Trophoblast cell (in vitro differentiated cells and primary cell): ENCODE measurements at regions not wholly inside any gene's neighbourhood (a gene's known extent, or its start where the extent isn't known, plus 50 kb on each side); places are given as distances from the start of the nearest gene placed in this dataset.
"Not testable (repeated sequence)": the region's sequence is repeated elsewhere in the genome, so short reads cannot be mapped to it uniquely, and the experiment has no call there.

Experiments
- DNase-seq, 2 donors: peaks; one replicate each; pipeline ENCODE4 v3.0.0-alpha.2; 2016
- H2AFZ ChIP-seq: 2 replicates; pipeline ENCODE4 v1.6.1; 2013; ENCODE audit warnings: low read length, moderate library complexity, mild to moderate bottlenecking; ENCODE audit not compliant: insufficient read depth, poor library complexity
- H2AK5ac ChIP-seq: 2 replicates; pipeline ENCODE4 v1.6.1; 2013; ENCODE audit warnings: mild to moderate bottlenecking, low read length
- H2BK120ac ChIP-seq: 2 replicates; pipeline ENCODE4 v1.6.1; 2013; ENCODE audit warnings: low read length, mild to moderate bottlenecking, moderate library complexity; ENCODE audit not compliant: insufficient read depth, poor library complexity
- H2BK12ac ChIP-seq: 2 replicates; pipeline ENCODE4 v1.6.1; 2013; ENCODE audit warnings: mild to moderate bottlenecking, low read length, moderate library complexity
- H2BK5ac ChIP-seq: 2 replicates; pipeline ENCODE4 v1.6.1; 2013; ENCODE audit warnings: low read length, low read depth, moderate library complexity, mild to moderate bottlenecking; ENCODE audit not compliant: poor library complexity
- H3K14ac ChIP-seq: 2 replicates; pipeline ENCODE4 v1.6.1; 2013; ENCODE audit warnings: mild to moderate bottlenecking, low read length
- H3K18ac ChIP-seq: 2 replicates; pipeline ENCODE4 v1.6.1; 2013; ENCODE audit warnings: mild to moderate bottlenecking, low read length
- H3K23ac ChIP-seq: 2 replicates; pipeline ENCODE4 v1.6.1; 2013; ENCODE audit warnings: low read length
- H3K27ac ChIP-seq: 2 replicates; pipeline ENCODE4 v1.5.1; 2013; ENCODE audit warnings: low read depth, mild to moderate bottlenecking, inconsistent platforms, low read length, moderate library complexity
- H3K27me3 ChIP-seq: 2 replicates; pipeline ENCODE4 v1.6.1; 2013; ENCODE audit warnings: inconsistent platforms, mild to moderate bottlenecking, low read length, moderate library complexity; ENCODE audit not compliant: insufficient read depth
- H3K36me3 ChIP-seq, 2 experiments: 1 replicate in 1 of 2; 2 replicates in 1 of 2; pipeline ENCODE4 v1.6.1; 2013; ENCODE audit warnings: low read length in 2 of 2, mild to moderate bottlenecking in 2 of 2, moderate library complexity in 1 of 2; ENCODE audit not compliant: insufficient read depth in 2 of 2, control insufficient read depth in 1 of 2
- H3K4ac ChIP-seq: 2 replicates; pipeline ENCODE4 v1.6.1; 2013; ENCODE audit warnings: low read depth, mild to moderate bottlenecking, low read length, moderate library complexity
- H3K4me1 ChIP-seq, 2 experiments: 1 replicate in 1 of 2; 2 replicates in 1 of 2; pipeline ENCODE4 v1.6.1; 2013; ENCODE audit warnings: low read length in 2 of 2, mild to moderate bottlenecking in 2 of 2, moderate library complexity in 1 of 2; ENCODE audit not compliant: insufficient read depth in 2 of 2, control insufficient read depth in 1 of 2
- H3K4me2 ChIP-seq: 2 replicates; pipeline ENCODE4 v1.6.1; 2013; ENCODE audit warnings: inconsistent platforms, mild to moderate bottlenecking, low read length, moderate library complexity
- H3K4me3 ChIP-seq: 2 replicates; pipeline ENCODE4 v1.5.1; 2013; ENCODE audit warnings: mild to moderate bottlenecking, low read depth, low read length, inconsistent platforms
- H3K79me1 ChIP-seq: one replicate; pipeline ENCODE4 v1.6.1; 2013; ENCODE audit warnings: low read length
- H3K79me2 ChIP-seq: 2 replicates; pipeline ENCODE4 v1.6.1; 2013; ENCODE audit warnings: low read length, mild to moderate bottlenecking; ENCODE audit not compliant: control insufficient read depth, insufficient read depth, poor library complexity
- H3K9ac ChIP-seq: 2 replicates; pipeline ENCODE4 v1.6.1; 2013; ENCODE audit warnings: mild to moderate bottlenecking, low read length
- H3K9me3 ChIP-seq: 2 replicates; pipeline ENCODE4 v1.6.1; 2013; ENCODE audit warnings: low read depth, mild to moderate bottlenecking, control low read depth, inconsistent platforms, low read length; ENCODE audit not compliant: insufficient read depth
- H4K12ac ChIP-seq: 2 replicates; pipeline ENCODE4 v1.6.1; 2013; ENCODE audit warnings: low read depth, mild to moderate bottlenecking, low read length, moderate library complexity
- H4K8ac ChIP-seq: 2 replicates; pipeline ENCODE4 v1.6.1; 2013; ENCODE audit warnings: low read depth, mild to moderate bottlenecking, low read length, moderate library complexity
- H4K91ac ChIP-seq: one replicate; pipeline ENCODE4 v1.6.1; 2013; ENCODE audit warnings: low read depth, mild to moderate bottlenecking, low read length, moderate library complexity
- WGBS: extraction: QIAGEN DNeasy Blood & Tissue Kit; methylation state at CpG from one replicate; pipeline ENCODE4 v1.1.7; 2013; ENCODE audit warnings: missing lambda C conversion rate; ENCODE audit not compliant: insufficient read length, insufficient coverage; ENCODE audit errors: extremely low coverage; 5-methylcytosine and 5-hydroxymethylcytosine counted together

DNA sequence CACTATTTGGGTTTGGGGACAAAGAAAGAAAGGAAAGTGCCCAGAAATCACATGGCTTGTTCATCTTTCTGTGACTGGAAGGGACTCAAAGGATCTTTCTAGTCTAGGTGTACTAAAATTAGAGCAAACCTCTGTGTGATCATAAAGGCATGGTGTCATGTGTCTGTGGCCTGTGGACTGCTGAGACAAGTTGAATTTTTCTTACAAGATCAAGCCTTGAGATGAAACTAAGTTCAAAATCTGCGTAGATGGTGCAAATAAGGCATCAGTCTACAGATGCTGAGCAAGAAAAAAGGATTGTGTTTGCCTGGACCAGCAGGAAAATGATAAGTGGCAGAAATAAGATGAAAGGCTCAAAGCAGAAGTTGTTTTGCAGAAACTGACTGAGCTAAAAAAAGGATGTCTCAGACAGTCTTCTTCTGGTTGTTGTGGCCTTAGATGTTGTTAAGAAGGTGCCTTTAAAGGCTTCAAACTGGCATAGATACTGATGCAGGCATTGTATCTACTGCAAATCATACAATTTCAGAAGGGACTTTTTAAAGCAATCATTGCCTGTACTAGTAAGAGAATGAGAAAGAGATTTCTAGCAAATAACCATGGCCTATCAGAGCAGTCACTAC, 97.2 kb downstream of the KLRB1 start:
- H3K4me1 ChIP-seq, H3K23ac ChIP-seq, H3K27me3 ChIP-seq, H2BK12ac ChIP-seq, H4K91ac ChIP-seq, H2AFZ ChIP-seq, H3K36me3 ChIP-seq, H2BK5ac ChIP-seq, H2BK120ac ChIP-seq, H3K4me3 ChIP-seq, H4K12ac ChIP-seq, H2AK5ac ChIP-seq, H3K18ac ChIP-seq, H3K14ac ChIP-seq, H3K79me2 ChIP-seq, H3K9me3 ChIP-seq, H3K4me2 ChIP-seq, H3K9ac ChIP-seq, H3K27ac ChIP-seq, H4K8ac ChIP-seq, H3K4ac ChIP-seq, DNase-seq, H3K79me1 ChIP-seq: not testable (repeated sequence)
- WGBS, result no CpG with 5 or more reads among the region's 1 CpG

DNA sequence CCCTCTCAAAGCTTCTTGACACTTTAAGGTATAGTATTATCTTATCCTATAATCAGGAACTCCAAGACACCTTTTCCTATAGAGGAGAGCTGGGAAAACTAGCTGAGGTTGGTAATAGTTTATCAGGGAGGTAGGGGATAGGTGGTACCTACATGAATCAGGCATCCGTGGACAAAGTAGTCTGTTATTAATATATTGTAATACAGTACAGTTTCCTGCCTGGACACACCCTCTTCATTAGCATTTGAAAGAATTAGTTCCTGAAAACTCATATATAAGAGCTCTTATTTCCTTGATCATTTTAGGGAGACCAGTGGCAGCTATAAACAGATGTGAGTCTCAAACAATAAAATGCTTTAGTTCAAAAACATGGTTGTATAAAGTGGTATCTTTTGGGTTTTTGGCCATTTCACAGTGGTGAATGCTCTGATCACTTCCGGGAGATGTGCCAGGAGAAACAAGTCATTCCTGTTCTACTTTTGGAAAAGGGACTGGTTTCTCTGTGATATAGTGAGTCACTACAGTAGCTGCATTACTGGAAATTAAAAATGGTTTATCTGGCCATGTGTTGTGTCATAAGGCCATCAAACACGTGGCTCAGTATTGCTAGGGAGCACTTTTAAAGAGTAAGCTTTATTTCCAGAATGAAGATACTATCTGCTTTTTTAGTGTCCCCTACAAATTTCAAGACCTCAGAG, 98.1 kb downstream of the KLRB1 start:
- no peak overlapping the region for H3K4me3 ChIP-seq
- H3K27ac ChIP-seq, result no peak overlapping the region
- H2BK12ac ChIP-seq, result no peak overlapping the region
- no peaks in the 10 kb centered on the region for H3K4me1 ChIP-seq
- H3K79me2 ChIP-seq, result no peaks in the 10 kb centered on the region
- no peak overlapping the region for H2BK5ac ChIP-seq
- no peak overlapping the region for H3K23ac ChIP-seq
- H3K9me3 ChIP-seq, result no peaks in the 10 kb centered on the region
- H3K4me2 ChIP-seq, result no peak overlapping the region
- no peaks in the 10 kb centered on the region for H3K79me1 ChIP-seq
- DNase-seq, result peak in 1 of 2 donors; percentile 46
- H2BK120ac ChIP-seq, result no peak overlapping the region
- no peak overlapping the region for H3K14ac ChIP-seq
- no peak overlapping the region for H4K12ac ChIP-seq
- H3K18ac ChIP-seq, result no peak overlapping the region
- H3K4ac ChIP-seq, result no peak overlapping the region
- no peak overlapping the region for H2AK5ac ChIP-seq
- no peaks in the 10 kb centered on the region for H3K36me3 ChIP-seq
- H4K8ac ChIP-seq, result no peak overlapping the region
- no peak overlapping the region for H2AFZ ChIP-seq
- H3K27me3 ChIP-seq, result no peaks in the 10 kb centered on the region
- H3K9ac ChIP-seq, result no peak overlapping the region
- no CpG with 5 or more reads among the region's 3 CpGs for WGBS
- H4K91ac ChIP-seq, result no peak overlapping the region

DNA sequence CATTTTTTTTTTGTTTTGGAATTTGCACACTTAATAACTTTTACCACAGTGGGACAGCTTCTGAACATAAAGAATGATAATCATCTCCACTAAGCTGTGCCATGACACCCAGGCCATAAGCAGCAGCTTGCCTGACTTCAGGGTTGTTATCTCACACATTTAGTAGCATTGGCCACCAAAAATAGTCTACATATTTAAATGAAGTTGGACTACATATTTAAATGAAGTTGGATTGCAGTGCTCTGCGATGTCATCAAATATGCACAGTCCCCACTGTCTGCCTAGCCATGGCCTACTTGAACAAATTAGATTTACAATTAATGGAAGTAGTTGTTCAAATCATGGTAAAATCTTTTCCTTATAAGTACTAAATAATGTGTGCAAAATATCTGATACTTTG, 101.0 kb downstream of the KLRB1 start:
- Histone ChIP-seq H3K4ac (no peak overlapping the region), H3K79me2 (no peaks in the 10 kb centered on the region), H4K12ac (no peak overlapping the region), H4K8ac (no peak overlapping the region), H3K9ac (no peak overlapping the region), H3K4me2 (no peak overlapping the region), H2AFZ (no peak overlapping the region), H3K36me3 (no peaks in the 10 kb centered on the region), H3K23ac (no peak overlapping the region), H3K4me1 (no peaks in the 10 kb centered on the region), H2BK12ac (no peak overlapping the region), H3K79me1 (no peaks in the 10 kb centered on the region), H2AK5ac (no peak overlapping the region), H2BK120ac (no peak overlapping the region), H3K27ac (no peak overlapping the region), H2BK5ac (no peak overlapping the region), H3K27me3 (no peaks in the 10 kb centered on the region), H4K91ac (no peak overlapping the region), H3K14ac (no peak overlapping the region), H3K4me3 (no peak overlapping the region), H3K18ac (no peak overlapping the region), H3K9me3 (no peaks in the 10 kb centered on the region)
- no peak for DNase-seq
- WGBS, result no CpG with 5 or more reads among the region's 1 CpG

DNA sequence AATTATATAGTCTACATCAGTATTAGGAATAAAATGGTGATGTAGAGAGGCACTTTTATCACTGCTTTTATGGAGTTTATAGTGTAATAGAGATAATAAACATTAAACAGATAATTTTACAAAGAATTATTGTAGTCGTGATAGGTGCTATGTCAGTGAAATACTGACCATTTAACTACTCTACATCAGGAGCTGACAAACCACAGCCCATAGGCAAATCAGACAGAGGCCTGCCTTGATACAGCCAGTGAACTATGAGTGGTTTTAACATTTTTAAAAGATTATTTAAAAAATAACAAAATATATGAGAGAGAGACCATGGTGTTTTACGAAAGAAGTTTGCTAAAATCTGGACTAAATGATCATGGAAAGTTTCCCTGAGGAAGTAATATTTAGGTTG, 104.3 kb downstream of the KLRB1 start:
- H3K79me1 ChIP-seq, H3K27me3 ChIP-seq, H2AFZ ChIP-seq, H3K18ac ChIP-seq, H3K23ac ChIP-seq, DNase-seq, H2BK5ac ChIP-seq, H2BK12ac ChIP-seq, H3K4me1 ChIP-seq, H2BK120ac ChIP-seq, H4K12ac ChIP-seq, H3K4ac ChIP-seq, H4K8ac ChIP-seq, H4K91ac ChIP-seq, H3K27ac ChIP-seq, H3K36me3 ChIP-seq, H2AK5ac ChIP-seq, H3K4me2 ChIP-seq, H3K9me3 ChIP-seq, H3K14ac ChIP-seq, H3K4me3 ChIP-seq, H3K79me2 ChIP-seq, H3K9ac ChIP-seq: not testable (repeated sequence)
- no CpG with 5 or more reads among the region's 2 CpGs for WGBS
